Endothelial cell (in vitro differentiated cells): ENCODE measurements at regions not wholly inside any gene's neighbourhood (a gene's known extent, or its start where the extent isn't known, plus 50 kb on each side); places are given as distances from the start of the nearest gene placed in this dataset.

Source experiments
- DNase-seq: peaks from one replicate; pipeline ENCODE4 v3.0.0; 2021; ENCODE audit warnings: low spot score
- H3K27ac Mint-ChIP-seq: one replicate; pipeline ENCODE4 v1.8.0; 2021; ENCODE audit warnings: mixed read lengths, inconsistent platforms; ENCODE audit not compliant: unreplicated experiment
- H3K27me3 Mint-ChIP-seq: one replicate; pipeline ENCODE4 v1.8.0; 2021; ENCODE audit warnings: mild to moderate bottlenecking, moderate library complexity, mixed read lengths, inconsistent platforms; ENCODE audit not compliant: unreplicated experiment
- H3K36me3 Mint-ChIP-seq: one replicate; pipeline ENCODE4 v1.8.0; 2021; ENCODE audit warnings: mild to moderate bottlenecking, low read depth, mixed read lengths, inconsistent platforms; ENCODE audit not compliant: unreplicated experiment
- H3K4me1 Mint-ChIP-seq: one replicate; pipeline ENCODE4 v1.8.0; 2021; ENCODE audit warnings: mild to moderate bottlenecking, mixed read lengths, inconsistent platforms; ENCODE audit not compliant: unreplicated experiment
- H3K4me3 Mint-ChIP-seq: one replicate; pipeline ENCODE4 v1.8.0; 2021; ENCODE audit warnings: mild to moderate bottlenecking, mixed read lengths, inconsistent platforms; ENCODE audit not compliant: unreplicated experiment
- H3K9me3 Mint-ChIP-seq: one replicate; pipeline ENCODE4 v1.8.0; 2021; ENCODE audit warnings: mixed read lengths, inconsistent platforms; ENCODE audit not compliant: unreplicated experiment
- TF ChIP-seq, protein P1 (sequence below): fragments of 200-600 bp; sonication (generic); IDR thresholded peaks from one replicate; pipeline ENCODE4 v1.5.0; 2021; ENCODE audit warnings: antibody characterized with exemption; ENCODE audit not compliant: unreplicated experiment

DNA sequence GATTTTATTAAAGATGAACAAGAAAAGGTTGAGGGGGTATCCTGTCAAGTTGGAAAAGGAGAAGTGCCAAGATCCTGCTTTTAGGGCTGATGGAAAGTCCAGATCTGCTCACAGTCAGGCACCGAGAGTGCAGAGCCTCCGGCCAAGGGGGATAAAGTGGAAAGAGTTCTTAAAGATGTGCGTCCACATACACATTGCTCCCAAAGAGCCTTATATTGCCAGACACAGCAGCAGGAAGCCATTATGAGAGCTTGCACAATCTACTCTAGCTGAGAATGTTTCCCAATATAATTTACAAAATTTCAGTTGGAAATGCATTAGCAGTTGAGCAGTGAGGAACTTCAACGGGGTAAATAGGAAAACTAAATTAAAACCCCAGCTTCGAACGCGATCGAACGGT, 95.6 kb downstream of the SALL1 start:
- TF ChIP-seq, protein P1, sequence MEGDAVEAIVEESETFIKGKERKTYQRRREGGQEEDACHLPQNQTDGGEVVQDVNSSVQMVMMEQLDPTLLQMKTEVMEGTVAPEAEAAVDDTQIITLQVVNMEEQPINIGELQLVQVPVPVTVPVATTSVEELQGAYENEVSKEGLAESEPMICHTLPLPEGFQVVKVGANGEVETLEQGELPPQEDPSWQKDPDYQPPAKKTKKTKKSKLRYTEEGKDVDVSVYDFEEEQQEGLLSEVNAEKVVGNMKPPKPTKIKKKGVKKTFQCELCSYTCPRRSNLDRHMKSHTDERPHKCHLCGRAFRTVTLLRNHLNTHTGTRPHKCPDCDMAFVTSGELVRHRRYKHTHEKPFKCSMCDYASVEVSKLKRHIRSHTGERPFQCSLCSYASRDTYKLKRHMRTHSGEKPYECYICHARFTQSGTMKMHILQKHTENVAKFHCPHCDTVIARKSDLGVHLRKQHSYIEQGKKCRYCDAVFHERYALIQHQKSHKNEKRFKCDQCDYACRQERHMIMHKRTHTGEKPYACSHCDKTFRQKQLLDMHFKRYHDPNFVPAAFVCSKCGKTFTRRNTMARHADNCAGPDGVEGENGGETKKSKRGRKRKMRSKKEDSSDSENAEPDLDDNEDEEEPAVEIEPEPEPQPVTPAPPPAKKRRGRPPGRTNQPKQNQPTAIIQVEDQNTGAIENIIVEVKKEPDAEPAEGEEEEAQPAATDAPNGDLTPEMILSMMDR, result no peak
- Mint-ChIP-seq H3K27me3 (peaks cover 2% of the 10 kb centered on the region), H3K4me1 (no peaks in the 10 kb centered on the region), H3K4me3 (no peak overlapping the region), H3K36me3 (no peaks in the 10 kb centered on the region), H3K9me3 (no peaks in the 10 kb centered on the region), H3K27ac (no peak overlapping the region)
- DNase-seq, result no peak

DNA sequence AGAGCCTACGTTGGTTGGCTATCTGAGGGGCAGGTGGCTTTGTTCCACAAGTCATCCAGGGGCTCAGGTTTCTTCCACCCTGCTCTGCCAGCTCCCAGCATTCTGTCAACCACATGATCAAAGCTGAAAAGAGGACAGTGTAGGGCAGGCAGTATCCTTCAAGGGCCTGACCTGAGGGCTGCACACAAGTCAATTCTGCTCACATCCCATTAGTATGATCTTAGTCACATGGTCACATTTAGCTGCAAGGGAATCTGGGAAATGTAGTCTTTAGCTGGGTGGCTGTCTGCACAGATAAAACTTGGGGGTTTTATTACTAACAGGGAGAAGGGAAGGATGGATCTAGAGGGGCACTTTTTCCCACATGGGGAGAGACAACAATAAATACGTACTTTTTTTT, 97.3 kb downstream of the SALL1 start:
- no peak for DNase-seq
- no peak overlapping the region for H3K4me3 Mint-ChIP-seq
- no peak overlapping the region for H3K27ac Mint-ChIP-seq
- no peaks in the 10 kb centered on the region for H3K36me3 Mint-ChIP-seq
- H3K4me1 Mint-ChIP-seq, result no peaks in the 10 kb centered on the region
- TF ChIP-seq, protein P1, result no peak
- H3K27me3 Mint-ChIP-seq, result peaks cover 2% of the 10 kb centered on the region
- H3K9me3 Mint-ChIP-seq, result no peaks in the 10 kb centered on the region

DNA sequence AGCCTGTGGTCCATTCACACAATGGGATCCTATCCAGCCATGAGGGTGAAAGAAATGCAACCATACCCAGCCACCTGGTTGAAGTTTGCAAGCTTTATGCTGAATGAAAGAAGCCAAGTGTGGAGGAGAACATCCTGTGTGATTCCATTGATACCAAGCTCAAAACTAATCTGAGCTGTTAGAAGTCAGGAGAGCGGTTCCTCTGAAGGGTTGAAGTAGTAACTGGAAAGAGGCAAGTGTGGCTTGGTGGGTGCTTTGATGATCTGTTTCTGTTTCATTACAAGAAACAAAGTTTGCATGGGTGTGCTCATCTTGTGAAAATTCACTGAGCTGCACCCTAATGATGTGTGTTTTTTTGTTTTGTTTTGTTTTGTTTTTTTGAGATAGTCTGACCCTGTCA, 99.4 kb downstream of the SALL1 start:
- Mint-ChIP-seq H3K27me3 (no peaks in the 10 kb centered on the region), H3K27ac (no peak overlapping the region), H3K4me3 (no peak overlapping the region), H3K9me3 (no peaks in the 10 kb centered on the region), H3K4me1 (no peaks in the 10 kb centered on the region), H3K36me3 (no peaks in the 10 kb centered on the region)
- no peak for DNase-seq
- TF ChIP-seq, protein P1, result no peak

DNA sequence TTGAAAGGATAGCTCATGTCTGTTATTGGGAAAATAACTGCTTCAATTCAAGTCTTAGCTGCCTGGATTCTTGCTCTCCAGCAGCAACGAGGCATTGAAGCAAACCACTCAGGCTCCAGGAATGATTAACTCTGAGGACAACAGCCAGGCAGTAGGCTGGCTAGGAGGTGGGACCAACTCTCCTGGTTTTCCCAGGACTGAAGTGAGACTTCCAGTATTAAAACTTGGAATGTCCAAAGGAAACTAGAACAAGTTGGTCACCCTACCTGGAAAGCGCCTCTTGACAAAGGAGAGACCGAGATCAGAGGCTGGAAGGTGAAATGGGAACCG, 100.7 kb downstream of the SALL1 start:
- TF ChIP-seq, protein P1, result no peak
- no peak for DNase-seq
- H3K27me3 Mint-ChIP-seq, result peaks cover 3% of the 10 kb centered on the region
- H3K27ac Mint-ChIP-seq, result no peak overlapping the region
- H3K36me3 Mint-ChIP-seq, result no peaks in the 10 kb centered on the region
- H3K9me3 Mint-ChIP-seq, result no peaks in the 10 kb centered on the region
- H3K4me1 Mint-ChIP-seq, result no peaks in the 10 kb centered on the region
- no peak overlapping the region for H3K4me3 Mint-ChIP-seq

DNA sequence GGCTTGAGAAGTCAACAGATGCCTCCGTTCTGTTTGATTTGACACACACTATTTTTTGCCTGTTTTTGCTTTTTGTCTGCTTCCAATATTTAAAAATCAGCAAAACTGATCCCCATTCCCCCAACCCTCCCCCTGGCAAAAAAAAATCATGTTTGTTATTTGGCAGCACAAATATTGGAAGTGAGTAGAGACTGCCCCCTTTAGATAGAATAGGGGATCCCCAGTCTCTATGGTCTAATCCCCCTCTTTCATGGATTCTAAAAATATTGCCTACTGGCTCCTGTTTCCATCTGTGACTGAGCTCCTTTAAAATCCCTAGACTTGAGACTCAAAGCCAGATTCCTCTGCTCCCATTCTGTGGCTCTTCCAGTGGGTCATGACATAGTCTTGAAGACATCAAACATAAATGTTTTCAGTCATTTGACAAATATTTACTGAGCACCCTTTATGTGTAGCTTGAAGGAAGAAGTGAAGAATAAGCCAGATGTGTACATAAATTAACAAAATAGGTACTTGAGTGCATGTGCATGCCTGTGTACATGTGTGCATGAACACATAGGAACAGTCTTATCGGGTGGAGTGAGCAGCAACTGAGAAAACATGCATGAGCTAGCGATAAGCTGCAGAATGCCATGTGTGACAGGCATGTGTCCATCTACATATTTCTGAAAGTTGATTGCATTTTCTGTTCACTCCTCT, 101.2 kb downstream of the SALL1 start:
- TF ChIP-seq, protein P1, result no peak
- Mint-ChIP-seq H3K36me3 (no peaks in the 10 kb centered on the region), H3K27me3 (peaks cover 3% of the 10 kb centered on the region), H3K4me3 (no peak overlapping the region), H3K4me1 (no peaks in the 10 kb centered on the region), H3K27ac (no peak overlapping the region), H3K9me3 (no peaks in the 10 kb centered on the region)
- DNase-seq, result no peak
